ENCODE measurements at regions not wholly inside any gene's neighbourhood (a gene's known extent, or its start where the extent isn't known, plus 50 kb on each side); places are given as distances from the start of the nearest gene placed in this dataset.

GRCh38 chr5:61732796-61733195, 400.7 kb downstream of the ZSWIM6 start:
- DNase-seq (ENCODE audit: low spot score), result no peak
- Histone ChIP-seq H3K27ac (no peak overlapping the region), H3K27me3 (no peaks in the 10 kb centered on the region), H3K9me3 (no peaks in the 10 kb centered on the region), H3K4me3 (no peak overlapping the region), H3K36me3 (no peaks in the 10 kb centered on the region), H3K4me1 (no peaks in the 10 kb centered on the region)
- TF ChIP-seq CTCF (IDR thresholded peaks at IDR 0.05), result no peak

- no peak for DNase-seq (ENCODE audit: low spot score)
- H3K4me1 ChIP-seq, result no peaks in the 10 kb centered on the region
- no peaks in the 10 kb centered on the region for H3K27me3 ChIP-seq
- no peak for TF ChIP-seq CTCF (IDR thresholded peaks at IDR 0.05)
- no peak overlapping the region for H3K27ac ChIP-seq
- H3K36me3 ChIP-seq, result no peaks in the 10 kb centered on the region
- H3K4me3 ChIP-seq, result no peak overlapping the region
- H3K9me3 ChIP-seq, result no peaks in the 10 kb centered on the region
Observed at GRCh38 chr5:61734001-61734400, 401.9 kb downstream of the ZSWIM6 start.

- no peak for DNase-seq (ENCODE audit: low spot score)
- H3K4me1 ChIP-seq, result no peaks in the 10 kb centered on the region
- no peaks in the 10 kb centered on the region for H3K27me3 ChIP-seq
- H3K27ac ChIP-seq, result no peak overlapping the region
- no peaks in the 10 kb centered on the region for H3K9me3 ChIP-seq
- TF ChIP-seq CTCF (IDR thresholded peaks at IDR 0.05), result no peak
- no peak overlapping the region for H3K4me3 ChIP-seq
- H3K36me3 ChIP-seq, result no peaks in the 10 kb centered on the region
Observed at GRCh38 chr5:61734966-61735365, 402.9 kb downstream of the ZSWIM6 start.

GRCh38 chr5:61735531-61735930, 403.5 kb downstream of the ZSWIM6 start:
- Histone ChIP-seq H3K4me1 (no peaks in the 10 kb centered on the region), H3K27me3 (no peaks in the 10 kb centered on the region), H3K36me3 (no peaks in the 10 kb centered on the region), H3K9me3 (no peaks in the 10 kb centered on the region), H3K27ac (no peak overlapping the region), H3K4me3 (no peak overlapping the region)
- TF ChIP-seq CTCF (IDR thresholded peaks at IDR 0.05), result no peak
- no peak for DNase-seq (ENCODE audit: low spot score)

GRCh38 chr5:61735995-61736394, 403.9 kb downstream of the ZSWIM6 start:
- Histone ChIP-seq H3K9me3 (no peaks in the 10 kb centered on the region), H3K36me3 (no peaks in the 10 kb centered on the region)
- DNase-seq (ENCODE audit: low spot score), result no peak

More at GRCh38 chr5:61735995-61736394, 403.9 kb downstream of the ZSWIM6 start:
- no peaks in the 10 kb centered on the region for H3K27me3 ChIP-seq
- TF ChIP-seq CTCF (IDR thresholded peaks at IDR 0.05), result no peak
- no peak overlapping the region for H3K4me3 ChIP-seq
- no peaks in the 10 kb centered on the region for H3K4me1 ChIP-seq
- H3K27ac ChIP-seq, result no peak overlapping the region
